RCC 7860 (cell line): ENCODE measurements at regions not wholly inside any gene's neighbourhood (a gene's known extent, or its start where the extent isn't known, plus 50 kb on each side); places are given as distances from the start of the nearest gene placed in this dataset.

Source experiments
- DNase-seq: peaks from one replicate; pipeline ENCODE4 v3.0.0-alpha.2; 2015; ENCODE audit warnings: low spot score
- FAIRE-seq: peaks from 2 replicates; lab custom pipeline; 2012; peaks lifted over from hg19 to GRCh38; lab: Jason Lieb, UNC

GRCh38 chr3:127087441-127087840 lies 104.5 kb downstream of the PLXNA1 start:
- DNase-seq (no peak), FAIRE-seq (no peak)

GRCh38 chr3:127088511-127089351 lies 104.2 kb upstream of the PRR23E start:
- FAIRE-seq, result no peak
- DNase-seq, result no peak

DNA sequence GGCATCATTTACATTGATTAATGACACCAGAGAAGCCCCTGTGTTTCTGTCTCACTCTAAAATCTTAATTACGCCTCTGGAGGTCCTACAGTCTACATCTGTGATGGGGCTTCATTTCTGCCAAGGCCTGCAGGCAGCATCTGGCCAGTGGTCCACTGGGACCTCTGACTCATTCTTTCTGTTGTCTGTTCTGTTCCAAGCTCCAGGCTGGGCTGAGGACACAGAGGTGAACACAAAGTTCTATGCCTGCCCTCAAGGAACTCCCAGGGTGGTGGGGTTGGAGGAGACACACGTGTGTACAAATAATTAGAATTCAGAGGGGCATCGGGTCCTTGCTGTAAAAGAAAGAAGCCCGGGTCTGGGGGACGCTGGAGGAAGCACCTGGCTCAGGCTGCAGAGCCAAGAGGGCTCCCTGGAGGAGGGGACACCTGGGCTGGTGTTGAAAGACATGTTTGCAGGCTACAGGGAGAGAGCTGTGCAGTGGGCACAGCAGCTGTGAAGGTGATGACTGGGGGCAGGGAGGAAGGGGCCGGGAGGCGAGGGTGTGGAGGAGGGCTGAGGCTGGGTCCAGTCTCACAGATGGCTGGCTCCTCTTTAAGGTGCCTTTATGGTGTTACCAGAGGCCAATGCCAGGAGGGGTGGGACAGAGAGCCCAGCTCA lies 103.3 kb upstream of the PRR23E start:
- DNase-seq (no peak), FAIRE-seq (no peak)

DNA sequence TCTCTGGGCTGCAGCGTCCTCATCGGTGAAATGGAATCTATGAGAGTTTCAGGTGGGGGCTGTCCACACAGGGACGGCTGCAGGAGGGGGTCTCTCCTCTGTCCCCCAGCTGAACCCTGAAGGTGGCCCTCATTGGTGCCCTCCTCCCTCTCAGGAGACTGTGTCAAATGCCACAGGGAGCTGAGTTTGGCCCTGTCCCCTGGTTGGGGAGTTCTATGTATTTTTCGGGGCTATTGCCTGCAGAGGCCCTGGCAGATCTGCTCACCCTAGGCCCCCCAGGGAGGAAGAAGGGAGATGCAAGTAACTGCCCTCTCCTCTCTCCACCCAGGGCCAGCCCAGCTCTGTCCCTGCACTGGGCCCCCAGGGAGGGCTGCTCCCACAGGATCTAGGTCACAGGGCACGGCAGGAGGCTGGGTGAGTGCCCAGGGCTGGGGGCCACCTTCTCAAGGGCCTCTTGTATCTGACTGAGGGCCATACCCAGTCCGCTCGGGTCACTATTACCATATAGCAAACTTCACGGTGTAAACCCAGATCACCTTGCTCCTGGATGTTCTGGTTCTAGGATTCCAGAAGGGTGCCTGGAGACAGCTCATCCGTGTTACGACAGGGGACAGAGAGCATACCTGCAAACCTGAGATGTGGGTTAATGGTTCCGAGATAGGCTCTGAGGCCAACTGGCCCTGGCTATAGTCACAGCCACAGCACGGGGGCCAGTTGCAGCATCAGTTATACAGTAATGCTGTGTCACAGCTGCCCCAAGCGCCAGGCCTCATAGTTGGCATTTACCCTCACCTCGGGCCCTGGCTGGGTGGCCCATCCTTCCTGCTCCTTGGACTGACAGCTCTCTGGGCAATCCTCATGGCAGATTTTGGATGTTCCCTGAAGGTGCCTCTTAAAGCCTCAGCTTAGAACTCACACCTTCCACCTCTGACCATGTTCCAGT lies 102.4 kb upstream of the PRR23E start:
- FAIRE-seq (no peak), DNase-seq (no peak)

- no peak for FAIRE-seq
- DNase-seq, result no peak
These were observed 101.6 kb upstream of the PRR23E start for GRCh38 chr3:127091376-127091775.

DNA sequence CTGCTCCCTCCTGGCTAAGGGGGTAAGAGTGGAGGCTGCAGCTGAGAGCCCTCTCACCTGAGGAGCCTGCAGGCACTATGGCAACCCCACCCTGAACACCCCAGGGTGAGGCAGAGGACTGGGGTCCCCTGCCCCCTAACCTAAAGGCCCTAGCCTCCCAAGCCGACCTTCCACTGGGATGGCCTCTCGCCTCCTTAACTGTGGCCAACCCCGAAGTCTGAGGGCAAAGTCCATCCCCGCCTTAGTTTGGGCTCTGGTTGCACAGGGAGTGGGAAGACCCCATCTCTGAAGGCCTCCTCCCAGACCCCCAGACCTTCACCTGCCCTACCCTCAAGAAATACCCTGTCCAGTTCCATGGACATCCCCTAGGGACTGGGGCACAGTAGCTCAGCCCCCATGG lies 100.6 kb upstream of the PRR23E start:
- FAIRE-seq (no peak), DNase-seq (no peak)

DNA sequence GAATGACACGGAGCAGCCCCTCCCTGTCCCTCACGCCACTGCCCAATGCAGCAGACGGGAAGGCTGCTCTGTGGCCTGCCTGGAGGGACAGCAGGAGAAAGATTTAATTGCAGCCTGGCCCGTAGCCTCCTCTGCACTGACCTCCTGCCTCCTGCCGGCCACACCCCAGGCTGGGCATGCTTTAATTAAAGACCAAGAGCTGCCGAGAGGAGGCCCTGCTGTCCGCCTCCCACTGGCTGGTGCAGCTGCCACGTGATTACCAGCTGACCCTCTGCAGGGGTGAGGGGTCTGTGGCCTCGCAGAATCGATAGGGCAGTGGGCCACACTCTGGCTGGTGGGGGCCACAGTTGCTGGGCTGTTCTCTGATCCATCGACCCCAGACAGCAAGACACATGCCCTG lies 100.2 kb upstream of the PRR23E start:
- no peak for DNase-seq
- FAIRE-seq, result no peak

DNA sequence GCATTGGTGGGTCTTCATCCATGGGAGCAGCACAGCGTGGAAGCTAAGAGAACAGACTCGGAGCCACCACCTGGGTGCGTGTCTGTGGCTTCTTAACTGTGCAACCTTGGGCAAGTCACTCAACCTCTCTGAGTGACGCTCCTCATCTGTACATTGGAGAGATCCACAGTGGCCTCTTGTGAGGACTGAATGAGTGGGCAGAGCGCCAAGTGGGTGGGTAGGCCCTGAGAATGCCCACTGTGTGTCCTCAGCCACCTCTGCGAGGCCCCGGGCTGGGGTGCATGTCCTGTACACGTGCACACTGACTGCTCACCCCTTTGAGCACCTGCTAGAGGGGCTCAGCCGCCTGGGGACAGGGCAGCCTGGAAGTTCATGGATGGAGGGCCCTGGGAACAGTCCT lies 99.6 kb upstream of the PRR23E start:
- DNase-seq (no peak), FAIRE-seq (no peak)

- no peak for FAIRE-seq
- DNase-seq, result no peak
These were observed 97.2 kb upstream of the PRR23E start for GRCh38 chr3:127095774-127096173.

DNA sequence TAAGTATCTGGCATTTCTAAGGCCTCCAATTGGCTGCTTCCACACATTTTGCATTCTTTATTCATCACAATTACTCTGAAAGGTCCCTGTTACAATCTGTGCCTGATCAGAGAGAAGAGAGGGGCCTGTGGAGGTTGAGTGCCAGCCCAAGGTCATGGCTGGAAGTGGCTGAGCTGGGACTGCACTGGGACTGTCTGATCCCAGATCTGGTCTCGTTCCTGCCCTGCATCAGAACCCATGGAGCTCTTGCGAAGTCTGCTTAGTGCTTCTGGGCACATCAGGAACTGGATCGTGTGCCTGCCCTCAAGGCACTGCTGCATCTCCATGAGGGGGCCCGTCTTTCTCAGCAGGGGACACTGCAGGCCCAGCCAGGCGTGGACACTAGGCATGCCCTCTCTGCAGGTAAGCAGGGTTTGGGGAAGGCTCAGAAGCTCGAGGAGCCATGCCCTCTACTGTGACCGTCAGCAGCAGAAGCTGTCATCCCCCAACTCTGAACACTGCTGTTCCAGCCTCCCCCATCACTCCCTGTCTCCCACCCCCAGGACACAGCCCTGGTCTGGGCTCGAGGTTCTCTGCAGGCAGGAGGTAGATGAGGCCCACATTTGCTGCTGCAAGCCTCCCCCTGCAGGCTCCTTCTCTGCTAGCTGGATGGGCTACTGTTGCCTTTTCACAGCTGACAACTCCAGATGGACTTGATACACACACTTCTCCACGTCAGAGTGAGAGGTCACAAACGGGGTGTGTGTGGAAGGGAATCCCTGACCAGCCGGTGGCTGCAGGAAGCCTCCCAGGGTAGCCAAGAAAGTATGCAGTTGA lies 96.5 kb upstream of the PRR23E start:
- FAIRE-seq (no peak), DNase-seq (no peak)

DNA sequence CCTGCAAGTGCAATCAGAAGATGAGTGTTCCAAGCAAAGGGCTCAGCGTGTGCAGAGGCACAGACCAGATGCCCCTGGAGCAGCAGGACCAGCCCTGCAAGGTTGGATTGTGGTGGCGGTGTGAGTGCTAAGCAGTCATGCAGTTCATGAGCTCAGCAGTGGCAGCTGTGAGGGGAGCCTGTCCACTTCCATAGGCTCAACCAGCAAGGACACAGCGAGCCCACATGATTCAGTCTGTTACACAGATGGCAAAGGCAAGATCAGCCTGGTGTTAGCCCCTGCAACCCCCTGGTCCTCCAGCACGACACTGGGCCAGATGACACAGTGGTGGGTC lies 95.9 kb upstream of the PRR23E start:
- DNase-seq (no peak), FAIRE-seq (no peak)

DNA sequence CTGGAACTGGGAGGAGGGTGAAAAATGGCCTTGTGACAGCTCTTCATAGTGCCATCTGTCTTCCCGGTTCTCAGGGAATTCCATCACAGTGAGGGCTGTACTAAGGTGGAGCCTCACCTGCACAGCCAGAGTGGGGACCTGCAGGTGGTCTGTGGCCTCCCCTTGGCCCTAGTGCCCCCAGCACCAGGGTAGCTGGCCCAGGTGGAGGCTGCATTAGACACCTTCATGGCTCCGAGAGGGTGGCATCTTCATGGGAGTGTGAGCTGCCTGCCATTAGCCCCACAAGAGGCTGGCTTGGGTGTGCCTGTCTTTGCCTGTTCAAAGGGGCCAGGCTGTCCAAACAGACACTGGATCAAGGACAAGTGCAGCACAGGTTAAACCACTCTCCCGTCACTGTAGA lies 95.5 kb upstream of the PRR23E start:
- no peak for FAIRE-seq
- DNase-seq, result no peak

DNA sequence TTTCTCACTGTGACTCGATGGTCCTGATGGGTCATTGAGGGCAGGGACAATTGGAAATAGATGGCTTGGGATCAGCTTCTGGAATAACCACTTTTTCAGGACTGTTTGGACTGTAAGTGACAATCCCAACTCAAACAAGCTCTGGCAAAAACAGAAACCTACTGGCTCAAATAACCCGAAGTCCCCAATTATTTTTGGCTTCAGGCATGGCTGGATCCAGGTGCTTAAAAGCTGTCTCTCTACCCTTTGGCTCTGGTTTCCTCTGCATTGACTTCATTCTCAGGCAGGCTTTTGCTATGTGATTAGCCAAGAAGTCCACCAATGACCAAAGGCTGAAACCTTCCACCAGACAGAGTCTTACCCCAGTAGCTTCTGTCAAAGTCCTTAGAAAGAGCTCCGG lies 92.9 kb upstream of the PRR23E start:
- FAIRE-seq (no peak), DNase-seq (no peak)

GRCh38 chr3:127100459-127101410 lies 92.2 kb upstream of the PRR23E start:
- no peak for DNase-seq
- no peak for FAIRE-seq

DNA sequence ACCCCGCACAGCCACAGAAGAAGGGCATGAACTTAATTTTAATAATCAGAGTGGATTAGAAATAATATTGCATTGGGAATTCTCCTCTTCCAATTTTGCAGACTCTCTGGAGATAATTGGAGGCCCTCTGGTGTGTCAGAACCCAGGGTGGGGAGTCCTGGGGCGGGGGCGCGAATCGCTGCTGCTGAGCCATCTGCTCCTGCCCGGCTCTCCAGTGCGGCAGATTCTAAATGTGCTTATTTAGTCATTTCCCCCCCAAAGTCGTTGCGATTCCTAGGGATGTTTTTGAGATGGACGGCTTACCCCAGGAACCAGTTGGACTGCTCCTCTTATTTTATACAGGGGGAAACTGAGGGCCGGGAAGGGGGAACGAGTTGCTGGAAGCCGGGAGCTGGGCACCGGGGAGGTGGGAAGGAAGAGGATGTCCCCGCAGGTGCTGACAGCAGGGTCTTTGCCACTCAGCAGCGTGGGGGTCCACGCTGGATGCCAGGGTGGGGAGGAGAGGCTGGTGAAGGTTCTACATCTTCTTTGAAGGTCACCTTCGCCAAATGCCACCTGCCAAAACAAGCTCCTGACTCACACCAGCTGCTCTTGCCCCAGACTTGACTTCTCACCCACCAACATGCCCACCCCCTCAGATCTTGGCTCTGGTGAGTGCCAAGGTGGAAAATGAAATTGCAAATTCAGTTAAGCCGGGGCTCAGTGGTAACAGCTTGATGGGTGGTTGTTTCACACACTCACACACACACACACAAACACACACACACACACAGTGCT lies 91.3 kb upstream of the PRR23E start:
- DNase-seq (no peak), FAIRE-seq (no peak)

GRCh38 chr3:127102188-127102520 lies 90.8 kb upstream of the PRR23E start:
- no peak for DNase-seq
- FAIRE-seq, result no peak

DNA sequence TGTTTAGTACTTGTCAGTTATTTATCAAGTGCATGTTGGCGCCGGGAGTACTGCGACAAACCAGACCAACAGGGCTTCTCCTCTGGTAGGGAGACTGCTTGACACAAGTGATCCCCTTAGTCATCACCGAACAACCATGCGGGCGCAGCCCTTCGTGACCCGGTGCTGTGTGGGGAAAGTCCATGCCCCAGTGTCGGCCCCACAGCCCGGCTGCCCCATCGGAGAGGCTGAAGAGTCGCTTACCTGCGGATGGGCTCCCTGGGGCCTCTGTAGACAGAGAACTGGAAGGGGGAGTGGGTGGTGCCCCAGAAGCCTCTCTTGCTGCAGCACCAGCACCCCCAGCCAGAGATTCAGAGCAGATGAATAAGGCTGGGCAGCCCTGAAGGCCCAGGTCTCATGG lies 90.3 kb upstream of the PRR23E start:
- FAIRE-seq (no peak), DNase-seq (no peak)

- FAIRE-seq (no peak), DNase-seq (no peak)
These were observed 89.9 kb upstream of the PRR23E start for GRCh38 chr3:127103080-127103479.

DNA sequence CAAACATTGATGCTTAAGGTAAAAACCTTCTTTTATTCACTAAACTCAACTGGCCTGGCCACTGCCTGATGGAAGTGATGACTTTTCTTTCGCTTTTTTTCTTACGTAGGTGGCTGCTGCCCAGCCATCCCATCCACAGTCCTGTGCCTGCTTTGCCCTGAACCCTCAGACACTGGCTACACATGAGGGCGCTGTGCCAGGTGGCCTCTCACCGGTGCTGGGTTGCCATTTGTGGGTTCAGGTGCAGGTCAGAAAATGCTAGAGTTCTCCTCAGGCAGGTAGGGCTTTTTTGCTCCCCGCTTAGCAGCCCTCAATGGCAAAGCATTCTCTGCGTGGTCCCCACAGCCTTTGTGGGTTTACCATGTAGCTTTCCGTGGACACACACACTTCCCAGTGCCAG lies 88.3 kb upstream of the PRR23E start:
- no peak for FAIRE-seq
- no peak for DNase-seq
